ENCODE measurements at regions not wholly inside any gene's neighbourhood (a gene's known extent, or its start where the extent isn't known, plus 50 kb on each side); places are given as distances from the start of the nearest gene placed in this dataset.

GRCh38 chr9:107809871-107810460 lies 320.4 kb upstream of the KLF4 start:
- Histone ChIP-seq H3K27ac (ENCODE audit: low read depth) (no peak overlapping the region), H3K27me3 (ENCODE audit: insufficient read depth) (no peaks in the 10 kb centered on the region), H3F3A (replicated peaks; ENCODE audit: low read depth) (no peaks in the 10 kb centered on the region), H3K4me2 (no peak overlapping the region), H4K20me1 (replicated peaks; ENCODE audit: insufficient read depth) (no peaks in the 10 kb centered on the region), H3K36me3 (ENCODE audit: insufficient read depth) (no peaks in the 10 kb centered on the region), H3K9me2 (ENCODE audit: insufficient read depth) (peaks cover 11% of the 10 kb centered on the region; the same call in 1 of the 2 replicates), H3K4me3 (no peak overlapping the region), H3K79me2 (replicated peaks; ENCODE audit: insufficient read depth) (no peaks in the 10 kb centered on the region), H2AFZ (no peak overlapping the region), H3K4me1 (ENCODE audit: insufficient read depth) (no peaks in the 10 kb centered on the region)
- DNase-seq (ENCODE audit: low spot score) (no peak), ATAC-seq (no peak)
- Mint-ChIP-seq H3K4me3 (no peak overlapping the region), H3K27ac (no peak overlapping the region), H3K4me1 (no peaks in the 10 kb centered on the region), H3K27me3 (ENCODE audit: insufficient read depth, low read depth, poor library complexity) (no peaks in the 10 kb centered on the region), H3K9me3 (no peaks in the 10 kb centered on the region), H3K36me3 (ENCODE audit: low read depth) (no peaks in the 10 kb centered on the region)
- no peak for TF ChIP-seq REST (IDR thresholded peaks at IDR 0.05; ENCODE audit: unreplicated experiment)
- no peak for TF ChIP-seq CTCF (conservative IDR thresholded peaks at IDR 0.05; ENCODE audit: low read depth in 2 of 2)
- TF ChIP-seq NANOG (IDR thresholded peaks at IDR 0.05; ENCODE audit: borderline replicate concordance): no peak
- TF ChIP-seq JUNB (IDR thresholded peaks at IDR 0.05; ENCODE audit: unreplicated experiment): no peak
- TF ChIP-seq EZH2 (IDR thresholded peaks at IDR 0.05; ENCODE audit: low read depth, unreplicated experiment): no peak
- TF ChIP-seq, protein P1, sequence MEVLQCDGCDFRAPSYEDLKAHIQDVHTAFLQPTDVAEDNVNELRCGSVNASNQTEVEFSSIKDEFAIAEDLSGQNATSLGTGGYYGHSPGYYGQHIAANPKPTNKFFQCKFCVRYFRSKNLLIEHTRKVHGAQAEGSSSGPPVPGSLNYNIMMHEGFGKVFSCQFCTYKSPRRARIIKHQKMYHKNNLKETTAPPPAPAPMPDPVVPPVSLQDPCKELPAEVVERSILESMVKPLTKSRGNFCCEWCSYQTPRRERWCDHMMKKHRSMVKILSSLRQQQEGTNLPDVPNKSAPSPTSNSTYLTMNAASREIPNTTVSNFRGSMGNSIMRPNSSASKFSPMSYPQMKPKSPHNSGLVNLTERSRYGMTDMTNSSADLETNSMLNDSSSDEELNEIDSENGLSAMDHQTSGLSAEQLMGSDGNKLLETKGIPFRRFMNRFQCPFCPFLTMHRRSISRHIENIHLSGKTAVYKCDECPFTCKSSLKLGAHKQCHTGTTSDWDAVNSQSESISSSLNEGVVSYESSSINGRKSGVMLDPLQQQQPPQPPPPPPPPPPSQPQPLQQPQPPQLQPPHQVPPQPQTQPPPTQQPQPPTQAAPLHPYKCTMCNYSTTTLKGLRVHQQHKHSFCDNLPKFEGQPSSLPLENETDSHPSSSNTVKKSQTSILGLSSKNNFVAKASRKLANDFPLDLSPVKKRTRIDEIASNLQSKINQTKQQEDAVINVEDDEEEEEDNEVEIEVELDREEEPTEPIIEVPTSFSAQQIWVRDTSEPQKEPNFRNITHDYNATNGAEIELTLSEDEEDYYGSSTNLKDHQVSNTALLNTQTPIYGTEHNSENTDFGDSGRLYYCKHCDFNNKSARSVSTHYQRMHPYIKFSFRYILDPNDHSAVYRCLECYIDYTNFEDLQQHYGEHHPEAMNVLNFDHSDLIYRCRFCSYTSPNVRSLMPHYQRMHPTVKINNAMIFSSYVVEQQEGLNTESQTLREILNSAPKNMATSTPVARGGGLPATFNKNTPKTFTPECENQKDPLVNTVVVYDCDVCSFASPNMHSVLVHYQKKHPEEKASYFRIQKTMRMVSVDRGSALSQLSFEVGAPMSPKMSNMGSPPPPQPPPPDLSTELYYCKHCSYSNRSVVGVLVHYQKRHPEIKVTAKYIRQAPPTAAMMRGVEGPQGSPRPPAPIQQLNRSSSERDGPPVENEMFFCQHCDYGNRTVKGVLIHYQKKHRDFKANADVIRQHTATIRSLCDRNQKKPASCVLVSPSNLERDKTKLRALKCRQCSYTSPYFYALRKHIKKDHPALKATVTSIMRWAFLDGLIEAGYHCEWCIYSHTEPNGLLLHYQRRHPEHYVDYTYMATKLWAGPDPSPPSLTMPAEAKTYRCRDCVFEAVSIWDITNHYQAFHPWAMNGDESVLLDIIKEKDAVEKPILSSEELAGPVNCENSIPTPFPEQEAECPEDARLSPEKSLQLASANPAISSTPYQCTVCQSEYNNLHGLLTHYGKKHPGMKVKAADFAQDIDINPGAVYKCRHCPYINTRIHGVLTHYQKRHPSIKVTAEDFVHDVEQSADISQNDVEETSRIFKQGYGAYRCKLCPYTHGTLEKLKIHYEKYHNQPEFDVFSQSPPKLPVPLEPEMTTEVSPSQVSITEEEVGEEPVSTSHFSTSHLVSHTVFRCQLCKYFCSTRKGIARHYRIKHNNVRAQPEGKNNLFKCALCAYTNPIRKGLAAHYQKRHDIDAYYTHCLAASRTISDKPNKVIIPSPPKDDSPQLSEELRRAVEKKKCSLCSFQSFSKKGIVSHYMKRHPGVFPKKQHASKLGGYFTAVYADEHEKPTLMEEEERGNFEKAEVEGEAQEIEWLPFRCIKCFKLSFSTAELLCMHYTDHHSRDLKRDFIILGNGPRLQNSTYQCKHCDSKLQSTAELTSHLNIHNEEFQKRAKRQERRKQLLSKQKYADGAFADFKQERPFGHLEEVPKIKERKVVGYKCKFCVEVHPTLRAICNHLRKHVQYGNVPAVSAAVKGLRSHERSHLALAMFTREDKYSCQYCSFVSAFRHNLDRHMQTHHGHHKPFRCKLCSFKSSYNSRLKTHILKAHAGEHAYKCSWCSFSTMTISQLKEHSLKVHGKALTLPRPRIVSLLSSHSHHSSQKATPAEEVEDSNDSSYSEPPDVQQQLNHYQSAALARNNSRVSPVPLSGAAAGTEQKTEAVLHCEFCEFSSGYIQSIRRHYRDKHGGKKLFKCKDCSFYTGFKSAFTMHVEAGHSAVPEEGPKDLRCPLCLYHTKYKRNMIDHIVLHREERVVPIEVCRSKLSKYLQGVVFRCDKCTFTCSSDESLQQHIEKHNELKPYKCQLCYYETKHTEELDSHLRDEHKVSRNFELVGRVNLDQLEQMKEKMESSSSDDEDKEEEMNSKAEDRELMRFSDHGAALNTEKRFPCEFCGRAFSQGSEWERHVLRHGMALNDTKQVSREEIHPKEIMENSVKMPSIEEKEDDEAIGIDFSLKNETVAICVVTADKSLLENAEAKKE (CRISPR knock-in tag; IDR thresholded peaks at IDR 0.05): no peak
- TF ChIP-seq, protein P2, sequence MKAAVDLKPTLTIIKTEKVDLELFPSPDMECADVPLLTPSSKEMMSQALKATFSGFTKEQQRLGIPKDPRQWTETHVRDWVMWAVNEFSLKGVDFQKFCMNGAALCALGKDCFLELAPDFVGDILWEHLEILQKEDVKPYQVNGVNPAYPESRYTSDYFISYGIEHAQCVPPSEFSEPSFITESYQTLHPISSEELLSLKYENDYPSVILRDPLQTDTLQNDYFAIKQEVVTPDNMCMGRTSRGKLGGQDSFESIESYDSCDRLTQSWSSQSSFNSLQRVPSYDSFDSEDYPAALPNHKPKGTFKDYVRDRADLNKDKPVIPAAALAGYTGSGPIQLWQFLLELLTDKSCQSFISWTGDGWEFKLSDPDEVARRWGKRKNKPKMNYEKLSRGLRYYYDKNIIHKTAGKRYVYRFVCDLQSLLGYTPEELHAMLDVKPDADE (IDR thresholded peaks at IDR 0.05): no peak
- TF ChIP-seq ZNF114 (CRISPR knock-in tag; IDR thresholded peaks at IDR 0.05): no peak
- TF ChIP-seq EZH2phosphoT487 (IDR thresholded peaks at IDR 0.05; ENCODE audit: unreplicated experiment): no peak
- no peak for TF ChIP-seq STAT1 (IDR thresholded peaks at IDR 0.05; ENCODE audit: unreplicated experiment)
- no peak for TF ChIP-seq ZNF331 (CRISPR knock-in tag; IDR thresholded peaks at IDR 0.05; ENCODE audit: low read depth)
- TF ChIP-seq CREB1 (CRISPR knock-in tag; IDR thresholded peaks at IDR 0.05; ENCODE audit: low read depth): no peak
- TF ChIP-seq POLR2AphosphoS5 (IDR thresholded peaks at IDR 0.05; ENCODE audit: low read depth): no peak

Measured in GM23338 (cell line).